CD4-positive, alpha-beta T cell (primary cell): ENCODE measurements at regions not wholly inside any gene's neighbourhood (a gene's known extent, or its start where the extent isn't known, plus 50 kb on each side); places are given as distances from the start of the nearest gene placed in this dataset.

ENCODE experiments used
- ATAC-seq: fragments of 200-7000 bp; cut with Tn5 transposase; one replicate; pipeline ENCODE4 v1.10.0; 2022; ENCODE audit warnings: mild to moderate bottlenecking; ENCODE audit not compliant: poor library complexity
- CTCF ChIA-PET: fragments of 350-600 bp; sonication (Branson Sonifier 250); formaldehyde crosslinking; loops from one replicate; lab custom pipeline; 2021; ENCODE audit warnings: antibody characterized with exemption, inconsistent platforms; lab: Charles Lee
- POLR2A ChIA-PET: fragments of 350-600 bp; sonication (Branson Sonifier 250); formaldehyde crosslinking; loops from one replicate; lab custom pipeline; 2021; ENCODE audit warnings: antibody characterized with exemption, inconsistent platforms; lab: Charles Lee
- DNase-seq, 14 experiments: peaks; one replicate each; pipeline ENCODE4 v3.0.0-alpha.2; 2013 to 2020; ENCODE audit warnings: mixed read lengths in 2 of 14
- H3K27ac ChIP-seq, 2 donors: one replicate each; pipeline versions ENCODE4 v1.5.1 to v1.7.0; 2013; ENCODE audit warnings: low read length in 2 of 2, low read depth in 1 of 2, mild to moderate bottlenecking in 1 of 2
- H3K27me3 ChIP-seq, 2 experiments: 1 replicate in 1 of 2; 2 replicates in 1 of 2; pipeline versions ENCODE4 v1.6.1 to v1.7.0; 2013; ENCODE audit warnings: low read length in 2 of 2, control low read depth in 1 of 2, mild to moderate bottlenecking in 1 of 2, moderate library complexity in 1 of 2; ENCODE audit not compliant: insufficient read depth in 2 of 2, control insufficient read depth in 1 of 2
- H3K36me3 ChIP-seq: one replicate; pipeline ENCODE4 v1.6.1; 2013; ENCODE audit warnings: low read length, control low read depth; ENCODE audit not compliant: insufficient read depth
- H3K4me1 ChIP-seq: one replicate; pipeline ENCODE4 v1.6.1; 2013; ENCODE audit warnings: low read length, control low read depth; ENCODE audit not compliant: insufficient read depth
- H3K4me3 ChIP-seq: one replicate; pipeline ENCODE4 v1.5.1; 2013; ENCODE audit warnings: mild to moderate bottlenecking, low read length, moderate library complexity
- H3K9me3 ChIP-seq, 2 experiments: 1 replicate in 1 of 2; 2 replicates in 1 of 2; pipeline versions ENCODE4 v1.6.1 to v1.7.0; 2013; ENCODE audit warnings: low read length in 2 of 2, mild to moderate bottlenecking in 2 of 2, control low read depth in 1 of 2, moderate library complexity in 1 of 2; ENCODE audit not compliant: control insufficient read depth in 1 of 2, insufficient read depth in 1 of 2
- H3K27ac Mint-ChIP-seq: one replicate; pipeline ENCODE4 v1.8.0; 2020; ENCODE audit warnings: mixed read lengths
- H3K27me3 Mint-ChIP-seq: one replicate; pipeline ENCODE4 v1.8.0; 2021; ENCODE audit warnings: mixed read lengths
- H3K36me3 Mint-ChIP-seq: one replicate; pipeline ENCODE4 v1.8.0; 2021; ENCODE audit warnings: low read depth, mixed read lengths
- H3K4me1 Mint-ChIP-seq: one replicate; pipeline ENCODE4 v1.8.0; 2021; ENCODE audit warnings: low read depth, mixed read lengths
- H3K4me3 Mint-ChIP-seq: one replicate; pipeline ENCODE4 v1.8.0; 2020; ENCODE audit warnings: mild to moderate bottlenecking, mixed read lengths
- H3K9me3 Mint-ChIP-seq: one replicate; pipeline ENCODE4 v1.8.0; 2020; ENCODE audit warnings: mixed read lengths
- CTCF ChIP-seq: fragments of 200-600 bp; IDR thresholded peaks from one replicate; pipeline ENCODE4 v1.8.0; 2022; ENCODE audit warnings: antibody characterized with exemption, mild to moderate bottlenecking
- intact Hi-C, 2 experiments: fragments of 100-400 bp; cut with DNase I in 1 of 2; cut with micrococcal nuclease in 1 of 2; formaldehyde crosslinking; loops; one replicate each; pipeline versions ENCODE4 v1.15.1 to v1.9.0; 2023 to 2025; cut with DNase I, micrococcal nuclease

GRCh38 chr19:31177246-31177645, 172.0 kb downstream of the TSHZ3 start:
- no peaks in the 10 kb centered on the region for H3K36me3 ChIP-seq
- H3K4me3 ChIP-seq: no peak overlapping the region
- POLR2A ChIA-PET: no interaction called here
- H3K36me3 Mint-ChIP-seq: no peaks in the 10 kb centered on the region
- no peak overlapping the region for H3K27ac ChIP-seq
- CTCF ChIA-PET: no interaction called here
- no peaks in the 10 kb centered on the region for H3K4me1 ChIP-seq
- no peaks in the 10 kb centered on the region for H3K9me3 ChIP-seq
- no peaks in the 10 kb centered on the region for H3K4me1 Mint-ChIP-seq
- no peak overlapping the region for H3K4me3 Mint-ChIP-seq
- H3K27me3 Mint-ChIP-seq: peaks cover 16% of the 10 kb centered on the region
- TF ChIP-seq CTCF: no peak
- DNase-seq: no peak
- peaks cover 3 to 5% of the 10 kb centered on the region in 2 experiments for H3K27me3 ChIP-seq
- ATAC-seq: no peak
- no peaks in the 10 kb centered on the region for H3K9me3 Mint-ChIP-seq
- no peak overlapping the region for H3K27ac Mint-ChIP-seq
- intact Hi-C loops: no loop called here

GRCh38 chr19:31175564-31176348, 173.5 kb downstream of the TSHZ3 start:
- no peak for DNase-seq
- Histone ChIP-seq H3K4me3 (no peak overlapping the region), H3K27ac (no peak overlapping the region), H3K27me3 (peaks cover 3 to 5% of the 10 kb centered on the region in 2 experiments), H3K4me1 (no peaks in the 10 kb centered on the region), H3K36me3 (no peaks in the 10 kb centered on the region), H3K9me3 (no peaks in the 10 kb centered on the region)
- ATAC-seq: no peak
- no peaks in the 10 kb centered on the region for H3K9me3 Mint-ChIP-seq
- TF ChIP-seq CTCF: no peak
- CTCF ChIA-PET: no interaction called here
- no peaks in the 10 kb centered on the region for H3K4me1 Mint-ChIP-seq
- intact Hi-C loops: no loop called here
- peaks cover 16% of the 10 kb centered on the region for H3K27me3 Mint-ChIP-seq
- H3K4me3 Mint-ChIP-seq: no peak overlapping the region
- POLR2A ChIA-PET: no interaction called here
- no peak overlapping the region for H3K27ac Mint-ChIP-seq
- H3K36me3 Mint-ChIP-seq: no peaks in the 10 kb centered on the region

- no peaks in the 10 kb centered on the region for H3K9me3 ChIP-seq
- H3K9me3 Mint-ChIP-seq: no peaks in the 10 kb centered on the region
- no peaks in the 10 kb centered on the region for H3K4me1 ChIP-seq
- peaks cover 16% of the 10 kb centered on the region for H3K27me3 Mint-ChIP-seq
- peaks cover 3 to 5% of the 10 kb centered on the region in 2 experiments for H3K27me3 ChIP-seq
- no peaks in the 10 kb centered on the region for H3K4me1 Mint-ChIP-seq
- ATAC-seq (no peak), DNase-seq (no peak)
- ChIA-PET POLR2A (no interaction called here), CTCF (no interaction called here)
- H3K4me3 ChIP-seq: no peak overlapping the region
- H3K27ac Mint-ChIP-seq: no peak overlapping the region
- H3K36me3 Mint-ChIP-seq: no peaks in the 10 kb centered on the region
- H3K36me3 ChIP-seq: no peaks in the 10 kb centered on the region
- no peak overlapping the region for H3K4me3 Mint-ChIP-seq
- no peak overlapping the region for H3K27ac ChIP-seq
- no peak for TF ChIP-seq CTCF
- intact Hi-C loops: loop anchor here in 1 of 2 experiments (5.0 kb wide), 1 partner anchor 1187 kb away; no protein-coding TSS in a partner anchor
These were observed 174.3 kb downstream of the TSHZ3 start for GRCh38 chr19:31174948-31175347.
